IMR-90 (cell line): ENCODE measurements at regions not wholly inside any gene's neighbourhood (a gene's known extent, or its start where the extent isn't known, plus 50 kb on each side); places are given as distances from the start of the nearest gene placed in this dataset.

Source experiments
- ATAC-seq: fragments of 200-7000 bp; cut with Tn5 transposase; 2 replicates; pipeline ENCODE4 v1.9.1; 2020; ENCODE audit warnings: low read depth, mild to moderate bottlenecking, moderate library complexity
- BruUV-seq: library from RNA; stranded (reverse); fragments of 400-500 nt; replicated peaks from 2 replicates; lab custom pipeline; 2021; lab: Mats Ljungman, UMichigan
- CTCF ChIA-PET: fragments of 300-600 bp; formaldehyde crosslinking; extraction: SDS; loops from one replicate; lab custom pipeline; 2021; ENCODE audit warnings: antibody characterized with exemption; lab: Yijun Ruan, JAX
- POLR2A ChIA-PET: fragments of 300-600 bp; sonication (Branson Sonifier 250); formaldehyde crosslinking; loops from one replicate; lab custom pipeline; 2022; ENCODE audit warnings: antibody characterized with exemption; ENCODE audit not compliant: unreplicated experiment; lab: Charles Lee
- DNase-seq: peaks from one replicate; pipeline ENCODE4 v3.0.0; 2013
- H2AFZ ChIP-seq: replicated peaks from 2 replicates; pipeline ENCODE3; 2013; ENCODE audit warnings: low read length, mild to moderate bottlenecking; ENCODE audit not compliant: poor library complexity
- H2AK5ac ChIP-seq: 2 replicates; pipeline ENCODE4 v1.6.1; 2013; ENCODE audit warnings: low read depth, low read length, inconsistent platforms
- H2AK9ac ChIP-seq: replicated peaks from 2 replicates; pipeline ENCODE3; 2013; ENCODE audit warnings: mild to moderate bottlenecking, low read depth, low read length, moderate library complexity; ENCODE audit not compliant: poor library complexity
- H2BK120ac ChIP-seq: 2 replicates; pipeline ENCODE4 v1.6.1; 2013; ENCODE audit warnings: low read depth, low read length, inconsistent platforms
- H2BK15ac ChIP-seq: 3 replicates; pipeline ENCODE4 v1.6.1; 2013; ENCODE audit warnings: low read depth, low read length, inconsistent platforms
- H2BK20ac ChIP-seq: 2 replicates; pipeline ENCODE4 v1.6.1; 2013; ENCODE audit warnings: low read depth, mild to moderate bottlenecking, inconsistent platforms, low read length, moderate library complexity
- H2BK5ac ChIP-seq: 2 replicates; pipeline ENCODE4 v1.6.1; 2013; ENCODE audit warnings: mild to moderate bottlenecking, low read depth, low read length, inconsistent platforms; ENCODE audit not compliant: poor library complexity, severe bottlenecking
- H3K14ac ChIP-seq: replicated peaks from 2 replicates; pipeline ENCODE4 v1.6.1; 2013; ENCODE audit warnings: low read depth, low read length, inconsistent platforms
- H3K18ac ChIP-seq: 2 replicates; pipeline ENCODE4 v1.6.1; 2013; ENCODE audit warnings: low read depth, low read length, control low read depth
- H3K23ac ChIP-seq: 2 replicates; pipeline ENCODE4 v1.6.1; 2013; ENCODE audit warnings: low read depth, low read length, inconsistent platforms
- H3K27ac ChIP-seq: 2 replicates; pipeline ENCODE4 v1.5.1; 2013; ENCODE audit warnings: mild to moderate bottlenecking, control low read depth, low read length; ENCODE audit not compliant: insufficient read depth
- H3K27me3 ChIP-seq: 2 replicates; pipeline ENCODE4 v1.6.1; 2013; ENCODE audit warnings: low read length; ENCODE audit not compliant: control insufficient read depth, insufficient read depth
- H3K36me3 ChIP-seq: 2 replicates; pipeline ENCODE4 v1.6.1; 2013; ENCODE audit warnings: low read length, mixed read lengths; ENCODE audit not compliant: control insufficient read depth, insufficient read depth
- H3K4ac ChIP-seq: 2 replicates; pipeline ENCODE4 v1.6.1; 2013; ENCODE audit warnings: low read depth, low read length, inconsistent platforms
- H3K4me1 ChIP-seq: 2 replicates; pipeline ENCODE4 v1.6.1; 2013; ENCODE audit warnings: low read length, mixed read lengths; ENCODE audit not compliant: control insufficient read depth, insufficient read depth
- H3K4me2 ChIP-seq: 2 replicates; pipeline ENCODE4 v1.6.1; 2013; ENCODE audit warnings: low read depth, mild to moderate bottlenecking, control low read depth, low read length, moderate library complexity
- H3K4me3 ChIP-seq: 2 replicates; pipeline ENCODE4 v1.5.1; 2013; ENCODE audit warnings: low read depth, mild to moderate bottlenecking, control low read depth, low read length, moderate library complexity; ENCODE audit not compliant: insufficient read depth
- H3K56ac ChIP-seq: 2 replicates; pipeline ENCODE4 v1.6.1; 2013; ENCODE audit warnings: low read length, inconsistent platforms; ENCODE audit not compliant: insufficient read depth; ENCODE audit errors: extremely low read depth
- H3K79me1 ChIP-seq, 2 experiments: 2 replicates each; pipeline ENCODE4 v1.6.1; 2013; ENCODE audit warnings: low read length in 2 of 2, inconsistent platforms in 1 of 2, low read depth in 1 of 2
- H3K9ac ChIP-seq: 2 replicates; pipeline ENCODE4 v1.6.1; 2013; ENCODE audit warnings: low read depth, low read length, control low read depth
- H3K9me1 ChIP-seq: 2 replicates; pipeline ENCODE4 v1.6.1; 2013; ENCODE audit warnings: low read length, inconsistent platforms; ENCODE audit not compliant: insufficient read depth
- H3K9me3 ChIP-seq: 2 replicates; pipeline ENCODE4 v1.6.1; 2013; ENCODE audit warnings: low read length; ENCODE audit not compliant: control insufficient read depth, insufficient read depth
- H4K20me1 ChIP-seq: 2 replicates; pipeline ENCODE4 v1.6.1; 2013; ENCODE audit warnings: low read length, inconsistent platforms; ENCODE audit not compliant: insufficient read depth
- H4K5ac ChIP-seq: 2 replicates; pipeline ENCODE4 v1.6.1; 2013; ENCODE audit warnings: mild to moderate bottlenecking, low read depth, low read length, control low read depth
- H4K8ac ChIP-seq, 2 experiments: 2 replicates each; pipeline ENCODE4 v1.6.1; 2013; ENCODE audit warnings: low read depth in 2 of 2, low read length in 2 of 2, control low read depth in 1 of 2, inconsistent platforms in 1 of 2
- H4K91ac ChIP-seq: 2 replicates; pipeline ENCODE4 v1.6.1; 2013; ENCODE audit warnings: low read depth, low read length, inconsistent platforms; ENCODE audit not compliant: insufficient read depth
- BHLHE40 ChIP-seq: fragments of 150-350 bp; IDR thresholded peaks from 2 replicates; pipeline ENCODE4 v1.6.1; 2016; ENCODE audit warnings: mild to moderate bottlenecking, low read depth, low read length
- CEBPB ChIP-seq: IDR thresholded peaks from 2 replicates; pipeline ENCODE4 v1.6.1; 2012; ENCODE audit warnings: low read depth, low read length, improper control_type of control experiment
- CHD1 ChIP-seq: IDR thresholded peaks from 2 replicates; pipeline ENCODE4 v1.6.1; 2012; ENCODE audit warnings: low read depth, low read length, improper control_type of control experiment
- MXI1 ChIP-seq: IDR thresholded peaks from 2 replicates; pipeline ENCODE4 v1.6.1; 2012; ENCODE audit warnings: low read depth, mild to moderate bottlenecking, low read length, moderate library complexity, borderline replicate concordance
- POLR2A ChIP-seq: IDR thresholded peaks from 2 replicates; pipeline ENCODE4 v1.6.1; 2012; ENCODE audit warnings: mild to moderate bottlenecking, low read depth, low read length
- RAD21 ChIP-seq: IDR thresholded peaks from 2 replicates; pipeline ENCODE4 v1.6.1; 2012; ENCODE audit warnings: low read length, improper control_type of control experiment
- RFX5 ChIP-seq: IDR thresholded peaks from 2 replicates; pipeline ENCODE4 v1.8.0; 2012; ENCODE audit warnings: low read depth, mild to moderate bottlenecking, low read length, moderate library complexity
- SMC3 ChIP-seq: fragments of 150-350 bp; IDR thresholded peaks from 2 replicates; pipeline ENCODE4 v1.6.1; 2016; ENCODE audit warnings: low read depth, mild to moderate bottlenecking, antibody characterized with exemption, low read length, moderate library complexity
- WGBS, 2 experiments: methylation state at CpG; one replicate each; pipeline versions ENCODE4 v1.1.5 to v1.1.7; 2013; ENCODE audit warnings: missing lambda C conversion rate in 2 of 2; ENCODE audit not compliant: insufficient read length in 1 of 2; ENCODE audit errors: extremely low coverage in 2 of 2; 5-methylcytosine and 5-hydroxymethylcytosine counted together
- dilution Hi-C: fragments of 300-500 bp; cut with HindIII; formaldehyde crosslinking; loops from one replicate; pipeline ENCODE4 v1.14.3; 2018; ENCODE audit warnings: low sequenced_read_pairs; ENCODE audit not compliant: unreplicated experiment
- in situ Hi-C: fragments of 300-500 bp; cut with MboI; formaldehyde crosslinking; loops from 3 replicates; pipeline ENCODE4 v1.14.3; 2019; ENCODE audit warnings: low sequenced_read_pairs, inconsistent platforms, mixed read lengths
- intact Hi-C: fragments of 100-400 bp; cut with micrococcal nuclease; formaldehyde crosslinking; loops from 2 replicates; pipeline ENCODE4 v1.10.0; 2022
- TF ChIP-seq, protein P1 (sequence below): fragments of 150-350 bp; IDR thresholded peaks from 2 replicates; pipeline ENCODE4 v1.6.1; 2017; ENCODE audit warnings: mild to moderate bottlenecking, antibody characterized with exemption, low read length, low read depth
- TF ChIP-seq, protein P2 (sequence below): fragments of 150-350 bp; IDR thresholded peaks from 2 replicates; pipeline ENCODE4 v1.6.1; 2016; ENCODE audit warnings: low read depth, mild to moderate bottlenecking, low read length, moderate library complexity, borderline replicate concordance

DNA sequence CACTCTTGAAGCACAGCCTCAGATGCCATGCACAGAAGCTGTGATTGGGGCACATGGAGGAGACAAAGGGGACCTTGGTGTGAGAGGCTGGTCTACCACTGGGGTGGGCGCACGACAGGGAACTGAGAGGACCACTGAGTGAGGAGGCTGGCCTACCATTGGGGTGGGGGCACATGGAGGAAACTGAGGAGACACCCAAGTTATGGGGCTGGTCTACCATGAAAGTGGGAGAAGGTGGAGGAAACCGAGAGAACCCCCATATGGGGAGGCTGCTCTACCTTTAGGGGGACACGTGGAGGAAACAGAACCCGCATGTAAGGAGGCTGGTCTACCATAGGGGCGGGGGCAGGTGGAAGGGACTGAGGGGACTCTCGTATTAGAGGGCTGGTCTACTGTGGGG, 153.4 kb downstream of the FBLN2 start:
- Histone ChIP-seq H2BK20ac (no peak overlapping the region), H3K4me1 (no peaks in the 10 kb centered on the region), H3K23ac (no peak overlapping the region), H4K20me1 (no peaks in the 10 kb centered on the region), H2BK5ac (no peak overlapping the region), H3K18ac (no peak overlapping the region), H2AK9ac (no peak overlapping the region), H3K79me1 (no peaks in the 10 kb centered on the region), H2BK15ac (no peak overlapping the region), H2BK120ac (no peak overlapping the region), H3K4me3 (no peak overlapping the region), H2AFZ (no peak overlapping the region), H3K56ac (no peak overlapping the region), H3K36me3 (no peaks in the 10 kb centered on the region), H3K14ac (no peak overlapping the region), H3K27me3 (no peaks in the 10 kb centered on the region), H4K91ac (no peak overlapping the region), H3K9ac (no peak overlapping the region), H4K5ac (no peak overlapping the region), H2AK5ac (no peak overlapping the region), H3K4me2 (no peak overlapping the region), H4K8ac (no peak overlapping the region), H3K9me3 (peaks cover 6% of the 10 kb centered on the region; the same call in 1 of the 2 replicates), H3K9me1 (no peaks in the 10 kb centered on the region), H3K27ac (no peak overlapping the region), H3K4ac (no peak overlapping the region)
- no TSS peak for BruUV-seq
- DNase-seq (no peak), ATAC-seq (no peak)
- ChIA-PET POLR2A (no interaction called here), CTCF (no interaction called here)
- 30% methylated on average over 4 of the region's 7 CpGs; no CpG with 5 or more reads in 1 of the 2 experiments for WGBS, 2 experiments
- dilution Hi-C loops: no loop called here
- in situ Hi-C loops: no loop called here
- intact Hi-C loops: no loop called here
- no peak for TF ChIP-seq RAD21
- no peak for TF ChIP-seq CEBPB
- no peak for TF ChIP-seq MXI1
- TF ChIP-seq, protein P1, sequence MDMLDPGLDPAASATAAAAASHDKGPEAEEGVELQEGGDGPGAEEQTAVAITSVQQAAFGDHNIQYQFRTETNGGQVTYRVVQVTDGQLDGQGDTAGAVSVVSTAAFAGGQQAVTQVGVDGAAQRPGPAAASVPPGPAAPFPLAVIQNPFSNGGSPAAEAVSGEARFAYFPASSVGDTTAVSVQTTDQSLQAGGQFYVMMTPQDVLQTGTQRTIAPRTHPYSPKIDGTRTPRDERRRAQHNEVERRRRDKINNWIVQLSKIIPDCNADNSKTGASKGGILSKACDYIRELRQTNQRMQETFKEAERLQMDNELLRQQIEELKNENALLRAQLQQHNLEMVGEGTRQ: no peak
- no peak for TF ChIP-seq POLR2A
- no peak for TF ChIP-seq BHLHE40
- TF ChIP-seq CHD1: no peak
- no peak for TF ChIP-seq SMC3
- TF ChIP-seq, protein P2, sequence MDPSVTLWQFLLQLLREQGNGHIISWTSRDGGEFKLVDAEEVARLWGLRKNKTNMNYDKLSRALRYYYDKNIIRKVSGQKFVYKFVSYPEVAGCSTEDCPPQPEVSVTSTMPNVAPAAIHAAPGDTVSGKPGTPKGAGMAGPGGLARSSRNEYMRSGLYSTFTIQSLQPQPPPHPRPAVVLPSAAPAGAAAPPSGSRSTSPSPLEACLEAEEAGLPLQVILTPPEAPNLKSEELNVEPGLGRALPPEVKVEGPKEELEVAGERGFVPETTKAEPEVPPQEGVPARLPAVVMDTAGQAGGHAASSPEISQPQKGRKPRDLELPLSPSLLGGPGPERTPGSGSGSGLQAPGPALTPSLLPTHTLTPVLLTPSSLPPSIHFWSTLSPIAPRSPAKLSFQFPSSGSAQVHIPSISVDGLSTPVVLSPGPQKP: no peak
- TF ChIP-seq RFX5: no peak
